Medulla oblongata (tissue), 1 donor: ENCODE measurements at regions not wholly inside any gene's neighbourhood (a gene's known extent, or its start where the extent isn't known, plus 50 kb on each side); places are given as distances from the start of the nearest gene placed in this dataset.

ENCODE experiments used
- DNase-seq: peaks from one replicate; pipeline ENCODE4 v3.0.0-alpha.2; 2015; ENCODE audit errors: extremely low spot score

DNA sequence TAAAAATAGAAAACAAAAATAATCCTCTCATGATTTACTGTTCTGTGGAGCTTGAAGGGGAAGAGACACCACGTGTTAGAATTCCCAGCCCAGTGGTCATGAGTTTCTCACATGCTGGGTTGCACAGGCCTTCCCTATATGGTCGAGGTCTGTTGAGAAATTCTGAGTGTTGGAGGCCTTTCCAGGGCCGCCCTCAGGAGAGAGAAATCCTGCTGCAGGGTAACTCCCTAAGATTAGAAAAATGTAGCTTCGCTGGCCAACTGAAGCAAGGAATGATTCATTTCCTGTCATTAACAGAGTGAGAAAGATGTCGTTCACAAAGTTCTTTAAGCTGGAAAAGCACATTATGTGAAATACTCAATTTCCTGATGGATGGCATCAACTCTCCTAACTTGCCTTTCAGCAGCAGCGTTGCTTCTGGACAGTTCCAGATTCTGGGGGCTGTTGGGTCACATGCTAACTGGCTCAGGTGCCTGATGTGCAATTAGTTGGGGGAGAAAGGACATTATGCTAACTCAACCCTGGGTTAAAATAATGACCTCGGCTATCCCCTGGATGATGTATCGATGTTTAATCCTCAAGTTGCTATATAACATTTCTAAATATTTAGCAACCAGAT, 104.8 kb upstream of the CD180 start:
- no peak for DNase-seq

DNA sequence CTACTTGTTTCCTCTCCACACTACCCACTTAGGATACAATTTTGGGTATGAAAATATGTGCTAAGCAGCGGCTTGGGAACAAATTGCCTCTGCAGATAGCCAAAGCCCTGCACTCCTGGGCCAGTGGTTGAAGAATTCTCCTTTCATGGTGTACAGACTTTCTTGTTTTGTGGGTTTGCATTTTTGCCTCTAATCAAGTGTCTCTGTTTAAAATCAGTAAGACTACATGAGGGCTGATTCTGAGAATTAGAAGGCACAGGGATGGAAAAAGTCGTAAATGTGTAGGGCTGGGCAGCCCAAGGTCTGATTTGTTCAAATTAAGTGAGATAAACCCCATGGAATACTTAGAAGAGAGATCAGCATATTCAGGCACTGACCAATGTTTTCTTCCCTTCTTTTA, 103.7 kb upstream of the CD180 start:
- DNase-seq, result no peak

- DNase-seq, result no peak
These were observed 102.7 kb upstream of the CD180 start for GRCh38 chr5:67299231-67299735.

DNA sequence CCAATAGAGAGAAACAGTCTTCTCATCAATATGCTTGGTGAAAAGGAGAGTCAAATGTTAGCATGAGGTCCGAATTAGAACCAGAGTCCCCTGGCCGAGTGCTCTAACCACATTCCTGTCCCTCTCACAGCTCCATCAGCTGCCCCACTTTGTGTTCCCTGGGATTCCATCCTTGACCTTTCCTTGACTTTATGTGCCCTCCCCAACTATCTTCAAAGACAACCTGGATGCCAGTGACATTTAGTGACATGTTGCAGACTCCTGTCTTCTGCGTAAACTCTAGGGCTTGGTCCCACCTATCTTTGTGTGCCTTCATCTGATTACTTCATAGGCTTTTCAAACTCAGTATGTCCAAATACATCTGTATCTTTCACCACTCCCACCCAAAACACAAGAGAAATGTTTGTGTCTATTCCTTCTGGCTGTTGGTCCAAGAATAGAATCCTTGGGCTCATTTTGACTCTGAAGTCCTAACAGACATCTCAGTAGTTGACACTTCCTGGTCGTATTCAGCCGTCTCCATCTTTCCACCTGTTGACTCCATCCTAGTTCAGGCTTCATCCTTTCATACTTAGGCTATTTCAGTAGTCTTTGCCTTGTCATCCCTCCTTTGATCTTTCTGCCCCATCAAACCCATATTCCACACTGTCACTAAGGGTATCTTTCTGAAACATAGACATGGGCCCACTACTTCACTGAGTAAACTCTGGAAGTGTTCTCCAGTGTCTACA, 101.4 kb upstream of the CD180 start:
- DNase-seq, result no peak

GRCh38 chr5:67297376-67297775, 100.8 kb upstream of the CD180 start:
- no peak for DNase-seq

- DNase-seq, result no peak
These were observed 97.8 kb upstream of the CD180 start for GRCh38 chr5:67294266-67294938.

- no peak for DNase-seq
These were observed 96.6 kb upstream of the CD180 start for GRCh38 chr5:67293226-67293625.

GRCh38 chr5:67292201-67292940, 95.8 kb upstream of the CD180 start:
- no peak for DNase-seq

GRCh38 chr5:67291671-67292070, 95.1 kb upstream of the CD180 start:
- peak; percentile 86 for DNase-seq

DNA sequence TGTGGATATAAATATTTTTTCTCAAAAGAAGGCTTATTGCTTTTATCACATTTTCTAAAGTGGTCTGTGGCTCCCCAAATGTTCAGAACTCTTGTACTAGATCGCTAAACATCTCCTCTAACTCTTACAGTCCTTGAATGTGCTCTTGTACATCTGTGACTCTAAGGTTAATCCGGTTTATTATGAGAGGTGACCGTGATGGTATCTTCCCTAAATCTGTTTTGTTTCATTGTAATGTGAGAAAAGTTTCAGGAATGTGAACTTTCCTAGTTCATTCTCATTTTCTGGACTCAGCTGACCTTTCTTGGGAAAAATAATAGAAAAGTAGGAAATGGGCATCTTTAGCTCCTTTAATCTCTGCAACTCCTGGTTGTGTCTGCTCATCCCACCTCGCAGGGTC, 94.5 kb upstream of the CD180 start:
- no peak for DNase-seq

- DNase-seq, result no peak
These were observed 94.1 kb upstream of the CD180 start for GRCh38 chr5:67290655-67291054.

DNA sequence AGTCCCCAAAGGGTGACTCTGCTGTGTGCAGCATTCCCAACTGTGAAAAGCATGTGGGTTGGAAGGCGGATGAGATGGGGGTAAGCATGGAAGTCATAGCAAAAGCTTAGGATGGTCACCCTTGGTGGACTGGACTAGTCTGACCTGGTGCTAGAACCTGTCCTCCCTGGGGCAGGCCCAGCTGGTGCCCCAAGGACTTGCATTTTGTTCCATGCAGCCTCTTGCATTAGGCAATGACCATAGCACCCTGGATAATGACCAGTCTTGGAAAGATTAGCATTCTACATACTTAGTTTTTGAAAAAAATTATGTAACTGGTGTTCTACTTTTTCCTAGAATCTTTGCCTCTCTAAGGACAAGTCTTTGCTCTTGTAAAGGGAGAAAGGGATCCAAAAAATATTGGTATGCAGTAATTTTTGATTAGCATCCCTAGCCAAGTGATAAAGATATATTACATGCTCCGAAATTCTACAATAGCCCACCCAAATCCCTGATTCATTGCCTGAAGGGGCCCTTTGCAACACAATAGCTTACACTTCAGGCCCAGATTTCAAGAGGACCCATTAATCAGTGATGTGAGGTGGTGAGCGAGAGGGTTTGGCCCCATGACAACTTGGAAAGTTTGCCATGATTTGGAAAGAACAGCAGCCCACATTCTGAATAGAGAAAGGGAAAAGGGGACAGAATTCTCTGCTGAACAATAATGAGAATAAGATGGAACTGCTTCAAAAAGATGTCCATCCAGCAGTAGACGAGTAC, 93.3 kb upstream of the CD180 start:
- no peak for DNase-seq

GRCh38 chr5:67287510-67288268, 91.1 kb upstream of the CD180 start:
- no peak for DNase-seq

GRCh38 chr5:67286006-67286405, 89.4 kb upstream of the CD180 start:
- DNase-seq, result no peak

DNA sequence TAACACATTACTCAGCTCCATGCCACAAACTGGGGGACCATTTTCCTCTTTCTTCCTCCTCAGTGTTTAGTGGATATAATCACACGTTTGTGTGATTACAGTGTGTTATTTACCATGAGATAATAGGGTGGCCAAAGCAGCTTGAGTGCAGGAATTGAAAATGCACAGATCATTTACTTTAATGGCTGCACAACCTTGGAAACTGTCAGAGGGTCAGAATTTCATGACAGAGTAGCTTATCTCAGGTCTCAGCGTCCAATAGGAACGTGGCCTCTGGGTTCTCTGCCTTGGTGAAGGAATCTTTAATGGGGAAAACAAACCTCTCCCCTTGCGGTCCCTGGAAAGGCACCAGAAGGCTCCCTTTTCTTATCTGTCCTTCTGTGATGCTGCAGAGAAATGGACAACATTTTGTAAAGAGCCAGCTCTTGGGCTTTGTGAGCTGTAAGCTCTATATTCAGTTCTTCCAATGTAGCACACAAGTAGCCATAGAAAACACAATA, 87.4 kb upstream of the CD180 start:
- no peak for DNase-seq

DNA sequence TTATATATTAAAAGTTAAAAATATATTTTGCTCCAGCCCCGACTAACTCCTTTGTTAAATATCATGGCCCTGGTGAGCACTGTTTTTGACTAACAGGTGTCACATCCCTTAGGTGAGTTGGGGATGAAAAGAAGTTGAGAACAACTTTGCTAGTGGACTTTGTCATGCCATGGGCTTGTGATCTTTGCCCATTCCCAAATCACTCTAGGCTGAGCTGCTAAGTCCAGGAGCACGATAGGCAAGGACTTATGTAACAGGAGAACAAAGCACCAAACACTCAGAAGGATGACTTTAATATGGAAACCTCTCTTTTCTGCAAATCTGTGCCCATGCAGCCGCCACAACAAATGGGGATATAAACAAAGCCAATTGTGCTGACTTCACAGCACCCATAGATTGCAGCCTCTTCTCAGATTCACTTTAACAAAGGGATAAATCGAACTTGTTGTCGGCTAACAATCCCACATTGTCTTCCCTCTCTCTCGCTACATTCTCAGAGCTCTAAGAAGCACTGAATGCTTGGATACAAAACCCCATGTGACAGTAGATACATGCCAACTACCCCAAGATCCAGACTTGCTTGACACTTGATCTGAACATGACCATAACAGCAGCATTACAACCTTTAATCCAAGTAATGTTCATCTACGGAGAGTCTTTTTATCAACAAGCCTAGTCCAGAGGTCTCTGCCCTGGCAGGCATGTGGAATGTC, 86.8 kb upstream of the CD180 start:
- peak; percentile 95 for DNase-seq

GRCh38 chr5:67281874-67282273, 85.3 kb upstream of the CD180 start:
- DNase-seq, result no peak

DNA sequence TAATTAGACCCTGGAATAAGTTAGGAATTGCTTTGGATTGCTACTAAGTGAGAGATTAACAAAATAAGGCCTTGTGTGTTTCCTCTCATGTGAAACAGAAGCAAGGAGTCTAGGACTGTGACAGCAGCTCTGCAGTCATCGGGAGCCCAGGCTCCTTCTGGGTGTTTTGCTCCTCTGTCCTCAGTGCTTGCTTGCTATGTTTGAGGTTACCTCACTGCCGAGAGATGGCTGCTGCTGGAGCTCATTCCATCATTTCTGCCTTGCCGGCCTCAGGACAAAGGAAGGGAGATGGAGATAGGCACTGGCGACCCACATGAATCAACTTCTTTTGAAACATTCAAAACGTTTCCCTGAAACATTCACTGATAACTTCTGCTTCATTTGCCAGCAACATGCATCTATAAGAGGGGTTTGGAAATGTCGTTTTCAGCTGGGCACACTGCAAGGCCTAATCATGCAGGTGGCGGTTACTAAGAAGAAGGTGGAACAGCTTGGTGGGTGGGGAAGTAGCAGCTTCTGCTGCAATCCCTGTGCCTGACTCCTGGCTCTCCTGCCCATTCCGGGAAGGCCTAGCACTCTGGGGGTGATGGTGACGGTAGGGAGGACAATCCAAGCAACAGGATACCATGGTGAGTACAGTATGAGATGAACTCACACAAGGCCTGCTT, 77.2 kb upstream of the CD180 start:
- no peak for DNase-seq

GRCh38 chr5:67272453-67273130, 76.0 kb upstream of the CD180 start:
- DNase-seq, result no peak
